GM12874 (cell line): ENCODE measurements at regions not wholly inside any gene's neighbourhood (a gene's known extent, or its start where the extent isn't known, plus 50 kb on each side); places are given as distances from the start of the nearest gene placed in this dataset.

Source experiments
- TF ChIP-seq, protein P1 (sequence below): IDR thresholded peaks from 2 replicates; pipeline ENCODE4 v1.5.1; 2011; ENCODE audit warnings: low read depth, mild to moderate bottlenecking, control low read depth, low read length, moderate library complexity; ENCODE audit not compliant: insufficient read depth

- TF ChIP-seq, protein P1, sequence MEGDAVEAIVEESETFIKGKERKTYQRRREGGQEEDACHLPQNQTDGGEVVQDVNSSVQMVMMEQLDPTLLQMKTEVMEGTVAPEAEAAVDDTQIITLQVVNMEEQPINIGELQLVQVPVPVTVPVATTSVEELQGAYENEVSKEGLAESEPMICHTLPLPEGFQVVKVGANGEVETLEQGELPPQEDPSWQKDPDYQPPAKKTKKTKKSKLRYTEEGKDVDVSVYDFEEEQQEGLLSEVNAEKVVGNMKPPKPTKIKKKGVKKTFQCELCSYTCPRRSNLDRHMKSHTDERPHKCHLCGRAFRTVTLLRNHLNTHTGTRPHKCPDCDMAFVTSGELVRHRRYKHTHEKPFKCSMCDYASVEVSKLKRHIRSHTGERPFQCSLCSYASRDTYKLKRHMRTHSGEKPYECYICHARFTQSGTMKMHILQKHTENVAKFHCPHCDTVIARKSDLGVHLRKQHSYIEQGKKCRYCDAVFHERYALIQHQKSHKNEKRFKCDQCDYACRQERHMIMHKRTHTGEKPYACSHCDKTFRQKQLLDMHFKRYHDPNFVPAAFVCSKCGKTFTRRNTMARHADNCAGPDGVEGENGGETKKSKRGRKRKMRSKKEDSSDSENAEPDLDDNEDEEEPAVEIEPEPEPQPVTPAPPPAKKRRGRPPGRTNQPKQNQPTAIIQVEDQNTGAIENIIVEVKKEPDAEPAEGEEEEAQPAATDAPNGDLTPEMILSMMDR = no peak
These were observed 395.6 kb downstream of the MCTP2 start for GRCh38 chr15:94626949-94627348.

DNA sequence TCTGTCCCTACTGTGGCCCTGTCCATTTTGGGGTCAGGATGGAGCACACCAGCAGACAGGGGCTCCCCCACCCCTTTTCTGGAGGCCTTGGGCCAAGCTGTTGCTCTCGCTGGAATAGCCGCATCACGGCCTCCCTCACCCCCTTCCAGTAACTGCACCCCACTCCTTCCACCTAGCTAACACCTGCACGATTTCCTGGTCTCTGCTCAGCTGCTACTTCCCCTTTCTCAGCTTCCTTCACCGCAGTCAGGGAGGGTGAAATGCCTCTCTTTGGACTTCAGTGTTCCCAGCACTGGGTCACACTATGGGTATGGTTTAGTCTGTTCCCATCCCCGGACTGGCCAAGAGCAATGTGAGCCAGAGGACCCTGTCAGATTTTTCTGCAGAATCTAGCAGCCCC is 400.2 kb downstream of the MCTP2 start:
- TF ChIP-seq, protein P1 = no peak

GRCh38 chr15:94638183-94638582 is 406.8 kb downstream of the MCTP2 start:
- TF ChIP-seq, protein P1 = no peak

- TF ChIP-seq, protein P1 = no peak
These were observed 408.3 kb downstream of the MCTP2 start for GRCh38 chr15:94639701-94640100.

DNA sequence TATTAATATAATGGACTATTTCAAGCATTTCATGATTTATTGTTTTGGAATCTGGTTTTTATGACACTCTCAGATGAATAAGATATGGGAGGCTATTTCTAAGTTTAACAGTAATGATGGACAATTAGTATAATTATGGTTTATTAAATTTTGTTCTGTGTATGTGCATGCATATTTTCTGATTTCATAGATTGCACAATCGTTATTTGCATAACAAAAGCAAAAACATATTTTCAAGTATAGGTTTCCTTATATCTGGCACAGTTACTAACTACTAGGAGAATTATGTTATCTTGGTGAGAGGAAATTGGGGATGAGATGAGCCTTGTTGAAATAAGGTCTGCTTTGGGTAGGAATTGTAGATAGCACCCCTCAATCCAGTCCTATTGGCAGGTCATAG is 413.1 kb downstream of the MCTP2 start:
- TF ChIP-seq, protein P1 = no peak

GRCh38 chr15:94653071-94653470 is 421.7 kb downstream of the MCTP2 start:
- TF ChIP-seq, protein P1 = no peak

DNA sequence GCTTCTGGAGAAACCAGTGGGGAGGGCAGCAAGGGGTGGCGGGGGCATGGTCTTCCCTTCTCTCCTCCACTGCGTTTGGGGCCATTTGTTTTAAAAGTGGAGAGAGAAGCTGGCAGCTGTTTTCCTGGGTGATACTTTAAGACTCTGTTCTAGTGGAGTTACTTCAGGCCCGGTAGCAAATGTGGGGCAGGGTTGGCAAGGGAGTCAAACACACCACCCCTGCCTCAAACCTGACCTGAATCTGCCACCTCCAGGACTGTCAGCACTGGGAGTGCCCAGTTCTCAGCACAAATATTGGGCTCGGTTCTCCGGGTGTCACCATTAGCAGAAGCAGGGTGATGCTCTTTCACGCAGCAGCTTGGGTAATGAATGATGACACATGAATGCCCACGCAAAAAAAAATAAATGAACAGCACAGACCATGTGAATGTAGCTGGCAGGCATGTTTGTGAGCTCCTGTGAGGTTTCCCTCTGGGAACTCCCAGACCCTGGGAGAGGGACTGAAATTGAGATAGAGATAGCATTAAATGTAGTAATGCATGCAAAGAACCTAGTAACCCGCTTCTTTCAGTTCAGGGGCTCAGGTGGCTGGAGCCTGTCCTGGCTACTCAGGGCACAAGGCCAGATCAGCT is 424.0 kb downstream of the MCTP2 start:
- TF ChIP-seq, protein P1 = no peak
